RCC 7860 (cell line): ENCODE measurements at regions not wholly inside any gene's neighbourhood (a gene's known extent, or its start where the extent isn't known, plus 50 kb on each side); places are given as distances from the start of the nearest gene placed in this dataset.
"Not testable (repeated sequence)": the region's sequence is repeated elsewhere in the genome, so short reads cannot be mapped to it uniquely, and the experiment has no call there.

Source experiments
- DNase-seq: peaks from one replicate; pipeline ENCODE4 v3.0.0-alpha.2; 2015; ENCODE audit warnings: low spot score
- FAIRE-seq: peaks from 2 replicates; lab custom pipeline; 2012; peaks lifted over from hg19 to GRCh38; lab: Jason Lieb, UNC

DNA sequence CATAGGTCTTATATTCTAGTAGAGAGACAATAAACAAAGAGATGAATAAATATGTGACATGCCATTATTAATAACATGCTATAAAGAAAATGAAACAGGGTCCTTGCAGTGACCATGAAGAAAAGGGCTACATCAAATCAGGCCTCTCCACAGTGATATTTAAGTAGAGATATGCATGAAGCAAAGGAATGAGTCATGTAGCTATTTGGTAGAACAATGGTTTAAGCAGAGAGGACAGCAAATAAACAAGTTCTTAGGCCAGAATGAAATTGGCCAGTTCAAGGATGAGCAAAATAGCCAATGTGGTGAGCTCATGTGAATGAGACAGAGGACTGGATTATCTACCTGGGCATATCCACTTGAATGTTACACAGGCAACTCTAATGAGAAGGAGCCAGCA is 172.2 kb upstream of the FERD3L start:
- DNase-seq (no peak), FAIRE-seq (no peak)

DNA sequence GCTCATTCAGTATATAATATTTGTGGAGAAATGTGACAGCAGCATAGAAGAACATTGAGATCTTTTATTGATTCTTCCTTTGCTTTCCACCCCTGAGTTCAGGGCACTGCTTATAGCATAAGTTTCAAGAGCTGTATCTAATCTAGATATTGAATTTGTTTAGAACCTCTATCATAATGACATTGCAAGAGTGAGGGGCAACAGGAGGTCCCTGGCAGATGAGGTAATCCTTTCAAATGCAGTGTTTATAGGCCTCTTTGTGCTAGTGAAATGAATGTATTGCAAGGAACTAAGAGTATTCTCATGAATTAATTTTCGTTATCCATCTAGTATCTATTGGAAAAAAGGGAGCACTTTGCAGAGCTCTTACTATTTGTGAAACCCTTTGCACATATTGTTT is 167.2 kb upstream of the FERD3L start:
- no peak for DNase-seq
- FAIRE-seq = no peak

DNA sequence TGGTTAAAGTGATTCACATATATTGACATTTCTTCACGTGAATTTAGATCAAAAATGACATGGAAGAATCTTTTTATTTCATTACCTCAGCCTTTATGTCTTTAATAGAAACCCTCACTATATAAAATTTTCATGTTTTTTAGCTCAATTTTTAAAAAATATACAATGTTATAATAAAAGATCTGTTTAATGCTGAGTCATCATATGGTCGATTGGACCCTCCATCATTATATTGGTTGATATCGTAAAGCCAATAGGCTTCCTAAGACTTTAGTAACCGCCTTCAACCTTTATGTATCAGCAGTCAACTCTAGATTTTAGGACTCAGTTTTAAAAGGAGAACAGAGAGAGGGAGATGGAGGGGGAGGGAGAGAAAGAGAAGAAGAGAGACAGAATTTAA is 162.3 kb upstream of the FERD3L start:
- FAIRE-seq (no peak), DNase-seq (no peak)

DNA sequence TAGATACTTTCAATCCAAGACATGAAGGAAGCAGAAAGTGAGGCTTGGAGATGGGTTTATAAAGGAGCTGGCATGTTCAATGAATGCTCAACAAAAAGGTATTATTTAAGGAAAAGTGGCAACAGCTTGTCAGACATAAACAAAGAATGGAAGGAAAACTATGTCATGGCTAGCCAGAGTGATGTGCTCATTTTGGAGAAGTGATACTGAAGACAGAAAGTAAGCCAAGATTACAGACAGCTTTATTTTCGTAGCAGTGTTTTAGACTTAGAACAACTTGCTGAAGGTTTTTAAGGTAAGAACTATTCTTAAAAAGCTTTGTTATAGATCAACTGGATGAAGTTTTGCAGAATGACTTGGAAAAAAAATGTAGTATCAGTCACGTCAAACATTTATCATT is 160.5 kb upstream of the FERD3L start:
- DNase-seq (no peak), FAIRE-seq (no peak)

DNA sequence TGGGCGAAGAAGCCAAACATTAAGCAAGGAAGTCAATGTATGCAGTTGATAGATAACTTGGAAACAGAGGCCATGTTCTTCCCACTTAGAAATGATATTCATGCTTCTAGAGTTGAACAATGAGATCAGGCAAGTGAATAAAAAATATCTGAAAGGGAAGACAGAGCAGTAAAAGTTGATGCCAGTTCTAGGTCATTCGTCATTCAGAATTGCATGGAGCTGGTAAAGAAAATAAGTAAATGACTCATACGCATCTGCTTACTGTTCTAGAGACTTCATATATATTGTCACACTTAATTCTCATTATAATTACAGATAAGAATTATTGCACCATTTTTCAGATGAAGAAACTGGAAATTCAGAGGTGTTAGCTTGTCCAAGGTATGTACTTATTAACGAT is 158.9 kb upstream of the FERD3L start:
- DNase-seq (no peak), FAIRE-seq (no peak)

DNA sequence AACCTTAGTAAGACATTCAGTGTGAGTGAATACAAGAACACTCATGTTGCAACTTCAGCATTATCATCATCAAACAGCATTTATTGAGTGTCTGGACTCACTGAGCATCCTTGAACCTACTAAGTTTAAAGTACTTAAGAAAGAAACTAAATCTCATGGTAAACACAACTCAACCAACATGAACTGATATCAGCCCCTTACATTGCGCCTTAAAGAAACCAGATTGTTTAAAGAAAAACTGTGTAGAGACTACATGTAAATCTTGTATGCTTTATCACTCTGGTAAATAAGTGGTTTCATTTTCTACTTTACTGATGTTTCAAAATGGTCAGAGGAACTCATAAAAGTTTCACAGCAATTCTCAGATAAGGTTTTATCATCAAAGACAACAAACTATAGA is 157.5 kb upstream of the FERD3L start:
- DNase-seq (no peak), FAIRE-seq (no peak)

DNA sequence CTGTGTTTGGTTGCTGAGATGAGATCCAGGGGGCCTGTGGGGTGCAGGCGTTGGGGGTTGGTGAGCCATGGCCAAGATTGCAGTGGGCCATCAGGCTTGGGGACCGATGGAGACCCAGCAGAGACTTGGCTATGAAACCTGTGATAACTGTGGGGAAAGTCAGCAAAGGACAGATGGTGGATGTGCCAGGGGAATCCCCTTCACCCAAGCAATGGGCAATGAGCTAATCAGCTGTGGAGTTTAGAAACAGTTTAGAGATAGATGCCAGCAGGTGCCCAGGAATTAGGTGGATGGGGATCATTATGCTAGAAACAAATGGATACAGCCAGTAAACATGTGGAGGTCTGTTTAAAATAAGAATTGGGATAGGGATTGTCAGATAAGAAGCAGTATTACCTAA is 151.4 kb upstream of the FERD3L start:
- FAIRE-seq = no peak
- no peak for DNase-seq

DNA sequence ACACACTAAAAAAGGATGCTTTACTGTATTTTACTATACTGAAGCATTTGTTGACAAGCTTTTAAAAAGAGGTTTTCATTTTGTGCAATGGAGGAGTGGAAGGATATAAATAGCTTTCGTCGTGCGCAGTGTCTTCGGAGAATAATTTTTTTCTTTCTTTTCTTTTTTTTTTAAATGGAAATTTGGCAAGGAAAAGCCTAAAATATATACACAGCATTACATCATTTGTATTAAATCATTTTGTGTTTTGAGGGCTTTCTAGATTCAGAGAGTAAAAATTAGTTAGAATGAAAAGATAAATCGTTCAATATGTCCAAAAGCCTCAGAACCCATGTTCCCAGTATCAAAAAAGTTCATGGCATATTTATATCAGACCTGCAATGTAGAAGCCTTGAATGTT is 150.2 kb upstream of the FERD3L start:
- DNase-seq (no peak), FAIRE-seq (no peak)

DNA sequence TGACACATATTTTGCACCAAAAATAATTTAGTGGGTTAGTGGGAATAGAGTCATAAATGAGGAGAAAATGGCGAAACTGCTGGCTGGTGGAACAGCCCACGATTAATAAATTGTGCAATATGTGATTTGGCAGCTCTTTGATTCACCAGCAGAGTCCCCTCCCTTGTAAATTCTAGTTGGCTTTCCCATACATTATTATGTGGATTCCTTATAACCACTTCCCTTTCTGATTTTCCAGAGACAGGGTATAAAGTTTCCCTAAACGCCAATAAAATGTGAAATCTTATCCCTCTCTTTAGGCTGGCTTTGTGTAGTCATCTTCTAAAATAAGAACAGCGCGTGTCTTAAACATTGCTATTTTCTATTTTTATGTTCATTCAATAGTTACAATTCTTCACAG is 149.4 kb upstream of the FERD3L start:
- DNase-seq (no peak), FAIRE-seq (no peak)

DNA sequence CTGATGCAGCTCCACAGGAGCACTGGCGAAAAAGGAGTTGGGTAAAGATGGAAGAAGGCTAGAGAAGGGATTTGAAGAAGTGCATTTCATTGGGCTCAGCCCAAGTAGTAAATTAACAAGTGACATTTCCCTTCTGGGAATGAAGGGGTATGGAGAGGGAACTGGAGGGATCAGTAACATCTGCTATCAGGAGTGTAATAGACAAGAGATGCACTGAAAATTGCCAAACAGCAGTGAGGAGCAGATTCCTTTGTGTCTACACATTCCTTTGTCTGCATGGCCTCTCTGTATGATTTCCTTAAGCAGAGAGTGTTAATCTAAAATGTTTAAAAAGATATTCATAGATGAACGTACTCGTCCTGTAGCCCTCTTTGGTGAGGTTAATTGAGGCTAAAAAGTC is 148.2 kb upstream of the FERD3L start:
- FAIRE-seq (no peak), DNase-seq (no peak)

DNA sequence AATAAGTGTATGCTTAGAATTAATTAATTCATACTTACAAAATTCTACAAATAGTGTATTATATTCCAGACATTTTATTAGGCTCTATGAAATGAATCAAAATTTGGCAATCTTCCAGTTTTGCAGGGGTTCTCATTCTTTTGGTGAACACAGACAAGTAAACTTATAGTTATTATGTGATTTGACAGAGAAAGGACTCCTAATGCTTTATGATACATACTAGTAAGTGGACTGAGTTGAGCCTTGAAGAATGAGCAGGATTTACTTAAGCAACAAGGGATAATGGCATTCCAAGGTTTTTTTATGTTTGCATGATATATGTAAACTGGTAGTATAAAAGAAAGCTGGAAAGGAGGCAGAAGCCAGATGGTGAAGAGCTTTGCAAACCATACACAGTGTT is 145.7 kb upstream of the FERD3L start:
- FAIRE-seq (no peak), DNase-seq (no peak)

DNA sequence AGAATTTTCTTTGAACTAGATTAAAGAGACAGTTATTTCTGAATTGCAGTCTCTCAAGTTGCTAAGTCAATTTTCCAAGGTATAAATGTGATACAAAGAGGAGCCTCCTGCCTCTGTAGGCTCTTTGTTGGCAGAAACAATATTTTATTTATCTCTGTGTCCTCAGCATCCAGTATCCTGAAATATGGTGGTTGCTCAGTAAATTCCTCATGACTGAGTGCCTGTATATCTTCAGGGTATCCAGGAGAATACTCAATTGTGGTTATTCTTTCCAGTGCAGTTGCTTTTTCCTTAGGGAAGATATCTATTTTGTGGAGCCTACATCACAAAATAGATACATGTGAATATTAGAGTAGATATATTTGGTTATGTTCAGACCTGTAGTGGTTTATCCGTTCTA is 144.8 kb upstream of the FERD3L start:
- no peak for FAIRE-seq
- DNase-seq = no peak

DNA sequence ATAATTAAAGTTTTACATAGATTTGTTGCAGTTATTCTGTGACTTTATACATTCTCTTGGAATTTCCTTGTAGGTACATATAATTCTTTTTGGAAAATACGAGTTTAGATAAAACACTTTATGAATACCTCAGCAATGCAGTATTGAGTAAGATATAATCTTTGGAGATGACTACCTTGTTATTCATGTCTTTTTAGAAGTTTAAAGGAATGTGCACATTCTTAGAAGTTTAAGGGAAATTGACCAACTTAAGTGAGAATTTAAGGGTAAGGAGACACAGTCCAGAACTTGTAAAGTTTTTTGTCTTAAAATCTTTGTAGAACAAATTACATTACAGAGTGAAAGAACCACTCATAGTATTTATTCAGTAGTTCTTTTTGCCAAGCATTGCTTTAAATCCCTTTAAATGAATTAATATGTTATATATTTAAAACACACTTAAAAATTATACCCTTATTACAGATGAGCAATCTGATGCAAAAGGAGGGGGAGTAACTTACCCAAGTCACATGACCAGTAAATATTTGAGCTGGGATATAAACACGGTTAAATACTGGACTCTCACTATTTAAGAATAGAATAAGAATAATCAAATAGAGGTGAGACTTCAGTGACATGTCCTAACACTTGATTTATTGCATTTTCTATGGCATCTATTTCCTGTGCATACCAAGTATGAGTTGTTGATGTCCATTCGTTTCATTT is 139.5 kb upstream of the FERD3L start:
- FAIRE-seq (no peak), DNase-seq (no peak)

DNA sequence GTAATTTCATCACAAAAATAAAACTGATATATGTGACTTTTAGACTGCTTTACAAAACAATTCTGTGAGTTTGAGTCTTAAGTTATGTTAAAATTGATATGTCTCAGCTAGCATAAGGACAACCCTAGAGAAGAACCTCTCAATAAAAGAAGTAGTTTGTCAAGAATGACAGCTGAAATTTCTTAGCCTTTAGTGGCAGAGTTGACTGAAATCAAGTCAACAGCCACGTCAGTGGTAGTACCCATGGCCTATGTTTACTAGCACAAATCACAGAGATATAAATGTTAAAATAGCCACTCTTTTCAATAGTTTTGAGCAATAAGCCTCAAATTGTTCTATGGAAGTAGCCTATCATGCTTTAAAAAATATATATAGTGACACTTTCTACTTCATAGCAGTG is 138.9 kb upstream of the FERD3L start:
- DNase-seq (no peak), FAIRE-seq (no peak)

DNA sequence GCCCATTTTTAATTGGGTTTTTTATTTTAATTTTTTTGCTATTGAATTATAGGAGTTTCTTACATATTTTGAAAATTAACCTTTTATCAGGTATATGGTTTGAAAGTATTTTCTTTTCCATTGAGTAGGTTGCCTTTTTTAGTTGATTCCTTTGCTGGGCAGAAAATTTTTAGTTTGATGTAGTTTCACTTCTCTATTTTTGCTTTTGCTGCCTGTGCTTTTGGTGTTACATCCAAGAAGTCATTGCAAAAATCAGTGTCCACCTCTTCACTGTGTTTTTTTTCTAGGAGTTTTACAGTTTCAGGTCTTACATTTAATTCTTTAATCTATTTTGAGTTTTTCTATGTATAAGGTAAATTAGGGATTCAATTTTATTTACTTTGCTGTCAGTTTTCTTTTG is 129.8 kb upstream of the FERD3L start:
- FAIRE-seq = no peak
- DNase-seq = no peak

DNA sequence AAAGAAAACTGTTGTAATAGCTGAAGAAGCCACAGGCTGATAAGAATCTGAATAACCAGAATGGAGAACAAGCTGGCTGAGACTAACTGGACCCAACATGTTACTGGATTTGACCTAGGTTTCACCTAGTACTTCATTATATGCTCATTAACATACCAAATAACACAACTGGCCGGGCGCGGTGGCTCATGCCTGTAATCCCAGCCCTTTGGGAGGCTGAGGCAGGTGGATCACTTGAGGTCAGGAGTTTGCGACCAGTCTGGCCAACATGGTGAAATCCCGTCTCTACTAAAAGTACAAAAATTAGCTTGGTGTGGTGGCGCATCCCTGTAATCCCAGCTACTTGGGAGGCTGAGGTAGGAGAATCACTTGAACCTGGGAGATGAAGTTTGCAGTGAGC is 127.1 kb upstream of the FERD3L start:
- FAIRE-seq, DNase-seq: not testable (repeated sequence)

DNA sequence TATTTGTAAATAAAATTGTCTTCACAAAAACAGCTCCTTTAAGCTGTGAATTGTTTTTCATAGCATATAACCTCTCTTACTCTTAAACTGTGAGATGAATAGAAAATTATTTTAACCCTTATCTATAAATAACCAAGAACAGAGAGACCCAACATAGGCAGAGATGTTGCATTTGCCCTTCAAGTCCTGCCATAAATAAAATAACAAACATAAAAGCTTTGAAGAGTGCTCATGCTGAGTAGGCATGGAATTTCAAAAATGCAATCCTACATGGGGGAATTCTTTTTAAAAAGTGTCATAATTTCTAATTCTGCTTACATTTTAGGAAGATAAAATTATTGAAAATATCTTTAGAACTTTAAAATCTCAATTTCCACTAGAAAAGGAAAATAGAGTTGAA is 124.1 kb upstream of the FERD3L start:
- FAIRE-seq = no peak
- no peak for DNase-seq

DNA sequence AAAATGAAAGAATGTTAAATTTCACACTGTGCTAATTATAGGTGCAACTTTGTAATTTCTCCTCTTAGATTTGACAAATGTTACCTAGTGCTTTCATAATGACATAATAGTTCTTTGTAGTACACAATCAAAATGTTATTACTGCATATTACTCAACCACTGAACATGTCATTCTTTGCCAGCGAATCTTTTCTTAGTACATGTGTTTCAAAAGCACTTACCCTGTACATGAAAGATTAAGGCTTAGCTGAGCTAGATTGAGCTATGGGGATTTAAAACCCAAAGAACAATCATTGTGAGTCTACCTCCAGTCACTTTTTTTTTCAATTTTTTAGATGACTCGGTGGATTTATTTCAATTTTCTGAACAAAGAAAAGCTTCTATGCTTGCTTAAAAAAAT is 123.5 kb upstream of the FERD3L start:
- DNase-seq (no peak), FAIRE-seq (no peak)

DNA sequence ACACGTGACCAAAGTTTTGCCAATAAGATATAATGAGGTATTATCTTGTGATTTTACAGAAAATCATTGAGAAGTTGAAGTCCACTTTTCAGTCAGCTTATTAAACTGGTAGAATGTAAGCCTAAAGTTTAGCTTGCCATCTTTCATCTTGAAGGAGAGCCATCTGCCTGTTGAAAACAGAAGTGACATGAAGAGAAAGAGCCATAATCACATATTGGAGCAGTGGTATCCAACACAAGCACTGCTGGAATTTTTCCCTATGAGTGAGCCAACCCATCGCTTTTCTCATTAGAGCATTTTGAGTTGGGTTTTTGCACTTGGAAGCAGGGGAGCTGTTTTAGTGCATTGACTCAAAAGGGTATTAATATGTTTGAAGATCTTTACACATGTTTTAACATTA is 117.6 kb upstream of the FERD3L start:
- DNase-seq (no peak), FAIRE-seq (no peak)

DNA sequence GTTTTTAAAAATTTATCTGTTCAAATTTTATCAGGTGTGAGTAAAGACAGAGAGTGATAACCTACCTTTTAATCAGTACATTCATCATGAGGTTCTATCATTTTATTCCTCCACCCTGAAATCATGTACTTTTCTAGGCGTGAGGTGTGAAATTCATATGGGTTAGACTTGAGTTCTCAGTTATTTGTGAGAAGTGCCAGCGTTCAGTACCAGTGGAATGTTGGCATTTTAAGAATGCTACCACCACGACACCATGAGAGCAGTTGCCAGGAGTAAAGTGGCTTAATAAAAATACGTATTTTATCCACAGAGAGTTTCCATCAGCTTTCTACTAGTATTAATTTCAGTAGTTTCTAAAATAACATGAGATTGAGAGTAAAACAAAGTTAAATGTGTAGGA is 104.1 kb upstream of the FERD3L start:
- FAIRE-seq = no peak
- DNase-seq = no peak

DNA sequence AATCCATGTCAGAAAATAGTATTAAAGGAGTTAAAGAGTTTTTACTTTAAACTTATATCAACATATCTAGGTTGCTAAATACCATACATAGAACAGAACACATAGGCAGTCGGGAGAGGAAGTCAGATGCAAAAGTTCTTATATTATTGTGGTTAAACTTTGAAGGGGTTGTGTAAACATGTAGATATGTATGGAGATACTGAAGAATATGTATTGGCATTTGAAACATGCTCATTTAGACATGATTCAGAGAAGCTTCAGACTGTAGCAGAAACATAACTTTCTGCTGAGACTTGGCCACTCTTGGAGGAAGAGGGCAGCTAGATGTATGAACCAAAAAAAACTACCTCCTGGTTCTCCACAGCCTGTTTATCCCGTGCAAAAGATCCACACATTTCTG is 103.5 kb upstream of the FERD3L start:
- no peak for FAIRE-seq
- no peak for DNase-seq

DNA sequence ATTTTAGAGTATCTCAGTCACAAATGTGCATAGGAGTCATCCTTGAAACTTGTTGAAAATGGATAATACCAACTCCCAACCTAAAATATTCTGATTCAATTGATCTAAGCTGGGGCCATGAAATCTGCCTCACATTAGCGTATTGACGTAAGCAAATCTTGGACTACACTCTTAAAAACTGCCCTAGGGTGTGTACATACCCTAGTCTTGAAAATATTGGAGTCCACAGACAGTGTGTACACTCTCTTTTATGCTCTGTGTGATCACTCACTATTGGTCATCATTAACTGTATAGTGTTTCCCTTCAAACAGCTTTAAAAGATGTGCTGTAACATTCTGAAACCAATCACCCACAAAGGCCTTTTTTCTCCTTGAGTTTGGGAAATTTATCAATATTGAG is 102.9 kb upstream of the FERD3L start:
- FAIRE-seq (no peak), DNase-seq (no peak)

DNA sequence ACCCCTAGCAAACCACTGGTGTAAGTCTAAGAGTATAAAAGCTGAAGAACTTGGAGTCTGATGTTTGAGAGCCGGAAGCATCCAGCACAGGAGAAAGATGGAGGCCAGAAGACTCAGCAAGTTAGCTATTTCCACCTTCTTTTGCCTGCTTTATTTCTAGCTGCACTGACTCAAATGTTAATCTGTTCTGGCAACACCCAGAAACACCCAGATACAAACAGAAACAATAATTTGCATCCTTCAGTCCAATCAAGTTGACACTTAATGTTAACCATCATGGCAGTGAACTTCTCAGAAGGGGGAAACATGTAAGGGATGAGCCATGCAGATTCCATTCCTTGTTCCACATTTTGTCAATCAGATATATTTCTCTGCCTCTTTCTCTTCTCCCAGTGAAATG is 101.8 kb upstream of the FERD3L start:
- DNase-seq (no peak), FAIRE-seq (no peak)

DNA sequence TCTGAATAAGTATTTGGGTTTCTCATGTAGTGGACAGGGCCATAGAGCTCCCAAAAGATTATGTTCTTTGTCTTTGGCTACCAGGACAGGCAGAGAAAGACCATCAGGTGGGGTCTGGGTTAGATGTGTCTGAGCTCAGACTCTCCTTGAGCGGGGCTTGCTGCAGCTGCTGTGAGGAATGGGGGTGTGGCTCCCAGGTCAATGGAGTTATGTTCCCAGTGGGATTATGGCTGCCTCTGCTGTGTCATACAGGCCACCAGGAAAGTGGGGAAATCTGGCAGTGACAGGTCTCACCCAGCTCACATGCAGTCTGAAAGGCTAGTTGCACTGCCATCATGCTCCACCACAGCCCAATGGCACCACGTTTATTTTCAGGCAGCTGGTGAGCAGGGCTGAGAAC is 97.0 kb upstream of the FERD3L start:
- DNase-seq (no peak), FAIRE-seq (no peak)
